HUES64 (cell line): ENCODE measurements at regions not wholly inside any gene's neighbourhood (a gene's known extent, or its start where the extent isn't known, plus 50 kb on each side); places are given as distances from the start of the nearest gene placed in this dataset.

Experiments
- H3K27ac ChIP-seq: 2 replicates; pipeline ENCODE4 v1.7.0; 2013; ENCODE audit warnings: low read depth, low read length, inconsistent platforms
- H3K27me3 ChIP-seq: 2 replicates; pipeline ENCODE4 v1.6.1; 2013; ENCODE audit warnings: mild to moderate bottlenecking, low read length; ENCODE audit not compliant: insufficient read depth
- H3K36me3 ChIP-seq: 2 replicates; pipeline ENCODE4 v1.6.1; 2013; ENCODE audit warnings: mild to moderate bottlenecking, low read length; ENCODE audit not compliant: insufficient read depth
- H3K4me1 ChIP-seq: 2 replicates; pipeline ENCODE4 v1.6.1; 2013; ENCODE audit warnings: mild to moderate bottlenecking, low read length, moderate library complexity; ENCODE audit not compliant: insufficient read depth
- H3K4me3 ChIP-seq: 2 replicates; pipeline ENCODE4 v1.5.1; 2013; ENCODE audit warnings: mild to moderate bottlenecking, low read length, moderate library complexity
- H3K9ac ChIP-seq: 2 replicates; pipeline ENCODE4 v1.6.1; 2013; ENCODE audit warnings: mild to moderate bottlenecking, low read depth, low read length
- H3K9me3 ChIP-seq: 2 replicates; pipeline ENCODE4 v1.6.1; 2013; ENCODE audit warnings: low read depth, low read length; ENCODE audit not compliant: insufficient read depth
- WGBS: fragments of 150-250, 120-280 bp; methylation state at CpG from one replicate; pipeline ENCODE4 v1.1.7; 2013; ENCODE audit warnings: missing lambda C conversion rate; 5-methylcytosine and 5-hydroxymethylcytosine counted together

GRCh38 chr14:85234156-85235025, 295.6 kb upstream of the FLRT2 start:
- H3K9ac ChIP-seq: no peak overlapping the region
- no peaks in the 10 kb centered on the region for H3K27me3 ChIP-seq
- H3K27ac ChIP-seq: no peak overlapping the region
- no peak overlapping the region for H3K4me3 ChIP-seq
- peaks cover 4% of the 10 kb centered on the region; the same call in 1 of the 2 replicates for H3K4me1 ChIP-seq
- 91% methylated on average over 9 of the region's 10 CpGs for WGBS
- no peaks in the 10 kb centered on the region for H3K9me3 ChIP-seq
- H3K36me3 ChIP-seq: no peaks in the 10 kb centered on the region

DNA sequence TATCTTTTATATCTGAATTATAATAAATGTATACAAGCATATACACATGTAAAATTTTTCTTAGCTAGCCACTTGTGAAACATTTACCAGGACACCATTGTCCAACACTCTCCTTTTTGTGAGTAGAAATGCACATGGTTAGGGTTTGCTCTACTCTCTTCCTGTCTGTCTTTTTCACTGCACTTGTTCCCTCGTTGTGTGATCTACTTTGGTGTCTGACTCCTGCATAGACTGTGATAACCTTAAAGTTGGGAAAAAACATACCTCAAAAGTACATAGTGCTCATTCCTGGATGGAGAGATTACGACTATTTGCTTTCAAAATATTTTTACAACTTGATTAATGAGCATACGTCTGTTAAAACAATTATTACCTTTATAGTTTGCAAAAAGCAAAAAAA, 294.1 kb upstream of the FLRT2 start:
- Histone ChIP-seq H3K27me3 (no peaks in the 10 kb centered on the region), H3K36me3 (no peaks in the 10 kb centered on the region), H3K27ac (no peak overlapping the region), H3K9ac (no peak overlapping the region), H3K9me3 (no peaks in the 10 kb centered on the region), H3K4me1 (peaks cover 4% of the 10 kb centered on the region; the same call in 1 of the 2 replicates), H3K4me3 (no peak overlapping the region)
- WGBS: 98% methylated on average over 3 of the region's 3 CpGs

GRCh38 chr14:85236296-85236695, 293.6 kb upstream of the FLRT2 start:
- WGBS: 50% methylated on average over 1 of the region's 1 CpG
- Histone ChIP-seq H3K9ac (no peak overlapping the region), H3K4me3 (no peak overlapping the region), H3K27me3 (no peaks in the 10 kb centered on the region), H3K27ac (no peak overlapping the region), H3K9me3 (no peaks in the 10 kb centered on the region), H3K36me3 (no peaks in the 10 kb centered on the region), H3K4me1 (peaks cover 9% of the 10 kb centered on the region; the same call in 1 of the 2 replicates)

DNA sequence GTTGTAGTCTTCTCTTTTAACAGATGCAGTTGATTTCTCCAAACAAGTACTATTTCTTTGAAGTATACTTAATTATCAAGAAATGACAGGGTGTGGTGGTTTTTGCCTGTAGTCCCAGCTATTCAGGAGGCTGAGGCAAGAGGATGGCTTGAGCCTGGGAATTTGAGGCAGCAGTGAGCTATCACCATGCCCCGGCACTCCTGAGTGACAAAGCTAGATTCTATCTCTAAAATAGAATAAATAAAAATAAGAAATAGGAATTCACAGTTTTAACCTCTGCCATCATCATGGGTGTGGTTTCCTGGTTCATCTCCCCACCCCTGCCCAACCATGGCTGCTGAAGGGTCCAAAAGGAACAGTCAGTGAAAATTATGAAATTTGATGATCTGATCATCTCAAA, 290.2 kb upstream of the FLRT2 start:
- peaks cover 12% of the 10 kb centered on the region; the same call in 1 of the 2 replicates for H3K4me1 ChIP-seq
- H3K9ac ChIP-seq: no peak overlapping the region
- no peak overlapping the region for H3K27ac ChIP-seq
- H3K9me3 ChIP-seq: no peaks in the 10 kb centered on the region
- no CpG with 5 or more reads among the region's 1 CpG for WGBS
- H3K36me3 ChIP-seq: no peaks in the 10 kb centered on the region
- H3K27me3 ChIP-seq: no peaks in the 10 kb centered on the region
- no peak overlapping the region for H3K4me3 ChIP-seq

GRCh38 chr14:85241022-85241855, 288.7 kb upstream of the FLRT2 start:
- Histone ChIP-seq H3K9me3 (no peaks in the 10 kb centered on the region), H3K4me3 (no peak overlapping the region), H3K36me3 (no peaks in the 10 kb centered on the region), H3K9ac (no peak overlapping the region), H3K27me3 (no peaks in the 10 kb centered on the region), H3K27ac (no peak overlapping the region), H3K4me1 (peaks cover 12% of the 10 kb centered on the region; the same call in 1 of the 2 replicates)
- WGBS: 89% methylated on average over 14 of the region's 14 CpGs

DNA sequence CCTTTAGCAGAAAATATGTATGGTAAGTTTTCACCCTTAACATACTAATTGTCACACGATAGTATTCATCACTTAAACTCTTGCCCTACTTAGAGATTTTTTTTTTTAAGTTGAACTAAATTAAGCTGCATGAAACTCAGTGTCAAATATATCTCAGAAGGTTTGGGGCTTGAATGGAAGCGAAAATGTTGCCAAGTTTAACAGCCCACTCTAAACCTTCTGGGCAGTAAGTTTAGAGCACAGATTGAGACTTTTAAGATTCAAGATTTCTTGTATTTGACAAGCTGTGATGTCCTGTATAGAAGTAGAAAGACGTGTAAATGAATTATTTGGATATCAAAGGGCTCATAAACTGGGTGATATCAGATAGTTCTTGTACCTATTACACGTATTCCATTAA, 287.3 kb upstream of the FLRT2 start:
- Histone ChIP-seq H3K9me3 (no peaks in the 10 kb centered on the region), H3K9ac (no peak overlapping the region), H3K27me3 (no peaks in the 10 kb centered on the region), H3K4me3 (no peak overlapping the region), H3K4me1 (peaks cover 12% of the 10 kb centered on the region; the same call in 1 of the 2 replicates), H3K27ac (no peak overlapping the region), H3K36me3 (no peaks in the 10 kb centered on the region)
- 98% methylated on average over 3 of the region's 4 CpGs for WGBS

GRCh38 chr14:85243321-85243720, 286.6 kb upstream of the FLRT2 start:
- no CpG with 5 or more reads among the region's 1 CpG for WGBS
- no peaks in the 10 kb centered on the region for H3K36me3 ChIP-seq
- H3K27me3 ChIP-seq: no peaks in the 10 kb centered on the region
- peaks cover 12% of the 10 kb centered on the region; the same call in 1 of the 2 replicates for H3K4me1 ChIP-seq
- H3K4me3 ChIP-seq: no peak overlapping the region
- no peaks in the 10 kb centered on the region for H3K9me3 ChIP-seq
- H3K9ac ChIP-seq: no peak overlapping the region
- H3K27ac ChIP-seq: no peak overlapping the region

- WGBS: 89% methylated on average over 3 of the region's 3 CpGs
- Histone ChIP-seq H3K27me3 (no peaks in the 10 kb centered on the region), H3K4me3 (no peak overlapping the region), H3K9me3 (no peaks in the 10 kb centered on the region), H3K36me3 (no peaks in the 10 kb centered on the region), H3K9ac (no peak overlapping the region), H3K4me1 (peaks cover 23% of the 10 kb centered on the region), H3K27ac (no peak overlapping the region)
These were observed 282.9 kb upstream of the FLRT2 start for GRCh38 chr14:85247071-85247470.

- H3K36me3 ChIP-seq: no peaks in the 10 kb centered on the region
- WGBS: 89% methylated on average over 4 of the region's 4 CpGs
These were observed 280.9 kb upstream of the FLRT2 start for GRCh38 chr14:85248881-85249635.

DNA sequence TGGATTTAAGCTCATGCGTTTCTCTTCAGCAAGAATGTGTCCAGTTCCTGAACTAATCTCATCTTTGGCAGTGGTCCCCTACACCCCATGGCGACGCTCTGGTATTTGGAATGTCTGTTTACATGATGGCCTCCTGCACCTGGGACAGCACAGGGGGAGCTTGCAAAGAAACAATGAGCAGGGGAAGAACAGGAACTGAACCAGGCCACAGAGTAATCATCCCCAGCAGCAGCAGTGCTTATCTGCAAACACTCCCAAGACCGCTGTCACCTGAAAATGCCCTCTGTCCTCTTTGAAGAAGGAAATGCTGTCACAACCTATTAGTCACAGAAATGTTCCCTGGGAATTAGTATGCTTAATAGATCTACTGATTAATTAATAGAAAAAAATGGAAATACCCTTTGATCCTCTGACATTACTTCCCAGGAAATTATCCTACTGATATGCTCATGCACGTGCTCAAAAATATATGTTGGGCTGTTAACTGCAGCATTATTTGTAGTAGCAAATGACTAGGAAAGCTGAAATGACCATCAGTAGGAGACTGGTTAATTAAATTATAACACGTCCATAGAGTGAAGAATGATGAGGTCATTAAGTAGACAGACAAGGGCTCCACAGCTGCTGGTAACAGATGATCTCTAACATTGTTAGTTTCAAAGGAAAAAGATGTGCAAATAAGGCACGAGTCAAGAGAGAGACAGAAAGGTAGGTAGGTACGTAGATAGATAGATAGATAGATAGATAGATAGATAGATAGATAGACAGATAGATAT, 279.3 kb upstream of the FLRT2 start:
- H3K9me3 ChIP-seq: no peaks in the 10 kb centered on the region
- no peak overlapping the region for H3K4me3 ChIP-seq
- H3K27me3 ChIP-seq: no peaks in the 10 kb centered on the region
- peaks cover 23% of the 10 kb centered on the region for H3K4me1 ChIP-seq
- H3K36me3 ChIP-seq: no peaks in the 10 kb centered on the region
- H3K9ac ChIP-seq: no peak overlapping the region
- WGBS: 67% methylated on average over 8 of the region's 8 CpGs
- H3K27ac ChIP-seq: no peak overlapping the region

More at GRCh38 chr14:85248881-85249635, 280.9 kb upstream of the FLRT2 start:
- Histone ChIP-seq H3K27ac (no peak overlapping the region), H3K9ac (no peak overlapping the region), H3K27me3 (no peaks in the 10 kb centered on the region), H3K9me3 (no peaks in the 10 kb centered on the region), H3K4me3 (no peak overlapping the region), H3K4me1 (peaks cover 23% of the 10 kb centered on the region)
